Neural progenitor cell (in vitro differentiated cells): ENCODE measurements at regions not wholly inside any gene's neighbourhood (a gene's known extent, or its start where the extent isn't known, plus 50 kb on each side); places are given as distances from the start of the nearest gene placed in this dataset.

Experiments used
- EZH2 ChIP-seq: fragments of 200-600 bp; sonication (generic); IDR thresholded peaks from 2 replicates; pipeline ENCODE4 v1.6.1; 2017; ENCODE audit warnings: antibody characterized with exemption, mild to moderate bottlenecking, moderate library complexity
- EZH2phosphoT487 ChIP-seq: fragments of 200-600 bp; sonication (generic); IDR thresholded peaks from 2 replicates; pipeline ENCODE4 v1.6.1; 2017; ENCODE audit warnings: antibody characterized with exemption
- TF ChIP-seq, protein P1 (sequence below): fragments of 200-600 bp; sonication (generic); IDR thresholded peaks from 2 replicates; pipeline ENCODE4 v1.5.1; 2017; ENCODE audit warnings: antibody characterized with exemption, mild to moderate bottlenecking

DNA sequence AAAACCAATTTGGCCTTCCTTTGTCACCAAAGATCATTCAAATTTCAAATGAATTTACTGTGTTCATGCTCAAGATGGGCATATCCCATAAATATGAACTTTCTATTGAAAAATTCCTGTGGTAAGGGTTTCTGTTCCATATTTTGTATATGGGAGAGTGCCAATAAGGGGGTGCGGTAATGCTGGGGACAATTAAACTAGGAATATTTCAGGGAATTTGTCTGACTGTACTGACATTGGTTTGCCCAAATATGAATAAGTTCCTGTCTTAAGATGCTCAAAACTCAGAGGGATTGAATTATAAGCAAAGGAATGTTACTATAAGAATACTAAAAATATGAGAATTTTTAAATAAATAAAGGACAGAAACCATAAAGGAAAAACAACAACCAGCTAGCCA, 553.0 kb upstream of the MARCKS start:
- TF ChIP-seq, protein P1, sequence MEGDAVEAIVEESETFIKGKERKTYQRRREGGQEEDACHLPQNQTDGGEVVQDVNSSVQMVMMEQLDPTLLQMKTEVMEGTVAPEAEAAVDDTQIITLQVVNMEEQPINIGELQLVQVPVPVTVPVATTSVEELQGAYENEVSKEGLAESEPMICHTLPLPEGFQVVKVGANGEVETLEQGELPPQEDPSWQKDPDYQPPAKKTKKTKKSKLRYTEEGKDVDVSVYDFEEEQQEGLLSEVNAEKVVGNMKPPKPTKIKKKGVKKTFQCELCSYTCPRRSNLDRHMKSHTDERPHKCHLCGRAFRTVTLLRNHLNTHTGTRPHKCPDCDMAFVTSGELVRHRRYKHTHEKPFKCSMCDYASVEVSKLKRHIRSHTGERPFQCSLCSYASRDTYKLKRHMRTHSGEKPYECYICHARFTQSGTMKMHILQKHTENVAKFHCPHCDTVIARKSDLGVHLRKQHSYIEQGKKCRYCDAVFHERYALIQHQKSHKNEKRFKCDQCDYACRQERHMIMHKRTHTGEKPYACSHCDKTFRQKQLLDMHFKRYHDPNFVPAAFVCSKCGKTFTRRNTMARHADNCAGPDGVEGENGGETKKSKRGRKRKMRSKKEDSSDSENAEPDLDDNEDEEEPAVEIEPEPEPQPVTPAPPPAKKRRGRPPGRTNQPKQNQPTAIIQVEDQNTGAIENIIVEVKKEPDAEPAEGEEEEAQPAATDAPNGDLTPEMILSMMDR: no peak
- no peak for TF ChIP-seq EZH2phosphoT487
- no peak for TF ChIP-seq EZH2
